GM18909 (cell line): ENCODE measurements at regions not wholly inside any gene's neighbourhood (a gene's known extent, or its start where the extent isn't known, plus 50 kb on each side); places are given as distances from the start of the nearest gene placed in this dataset.
A peak's percentile ranks its signal among the peaks of the same experiment; 100 is the strongest.
"Not testable (repeated sequence)": the region's sequence is repeated elsewhere in the genome, so short reads cannot be mapped to it uniquely, and the experiment has no call there.

ENCODE experiments used
- ATAC-seq: cut with Tn5 transposase; IDR thresholded peaks from one replicate; pipeline ENCODE4 v1.9.1; 2021; ENCODE audit warnings: mild to moderate bottlenecking; ENCODE audit not compliant: unreplicated experiment, poor library complexity

DNA sequence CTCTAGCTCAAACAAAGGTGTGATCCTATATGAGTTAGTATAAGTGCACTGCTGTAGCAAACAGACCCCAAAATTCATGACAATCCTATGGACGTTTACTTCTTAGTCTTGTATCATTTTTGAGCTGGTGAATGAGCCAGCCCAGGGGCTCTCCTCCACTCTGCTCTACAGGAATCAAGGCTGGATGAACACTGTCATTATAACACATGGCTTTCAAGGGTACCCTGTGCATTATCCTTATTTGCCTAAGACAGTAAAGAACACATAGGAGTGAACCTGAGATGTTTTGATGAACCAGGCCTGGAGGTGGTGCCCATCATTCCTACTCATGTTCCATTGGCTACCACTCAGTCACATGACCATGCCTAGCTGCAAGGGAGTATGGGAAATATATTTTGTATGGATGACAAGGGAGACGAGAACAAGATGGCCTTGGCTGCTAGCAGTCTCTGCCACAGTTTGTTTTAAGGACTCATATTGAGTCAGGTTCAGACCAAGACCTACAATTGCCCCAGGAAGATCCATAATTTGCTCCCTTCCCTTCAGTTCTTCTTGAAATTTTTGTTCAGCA lies 107.4 kb upstream of the HES1 start:
- ATAC-seq, result no peak

DNA sequence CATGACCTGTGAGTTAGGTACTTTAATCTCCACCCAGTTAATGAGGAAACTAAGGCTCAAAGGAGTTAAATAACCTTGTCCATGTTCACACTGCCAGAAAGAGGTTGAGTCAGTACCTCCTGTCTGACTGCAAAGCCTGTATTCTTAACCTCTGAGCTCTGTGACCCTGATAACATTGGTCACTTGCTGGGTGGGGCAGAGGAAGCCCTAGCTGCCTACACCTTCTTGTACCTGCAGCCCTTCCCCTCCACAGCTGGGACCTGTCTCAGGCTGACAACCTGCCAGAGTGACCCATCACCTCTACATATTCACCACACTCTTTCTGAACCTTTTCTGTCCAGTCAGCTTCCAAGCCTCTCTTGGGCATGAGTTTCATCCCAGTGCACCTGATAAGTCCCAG lies 106.1 kb upstream of the HES1 start:
- ATAC-seq, result no peak

DNA sequence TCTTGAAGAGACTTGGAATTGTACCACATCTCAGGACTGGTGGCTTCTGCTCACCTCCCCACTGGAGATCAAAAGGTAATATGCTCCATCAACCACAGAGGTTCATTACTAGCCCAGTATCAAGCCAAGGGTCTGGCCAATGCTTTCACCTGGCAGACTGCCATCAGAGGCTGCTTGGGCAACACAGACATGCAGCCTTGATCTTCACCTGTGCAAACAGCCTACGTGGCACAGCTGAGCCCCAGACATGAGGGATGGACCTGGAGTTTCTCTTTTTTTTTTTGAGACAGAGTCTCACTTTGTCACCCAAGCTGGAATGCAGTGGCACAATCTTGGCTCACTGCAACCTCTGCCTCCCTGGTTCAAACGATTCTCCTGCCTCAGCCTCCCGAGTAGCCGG lies 105.6 kb upstream of the HES1 start:
- ATAC-seq, result no peak

DNA sequence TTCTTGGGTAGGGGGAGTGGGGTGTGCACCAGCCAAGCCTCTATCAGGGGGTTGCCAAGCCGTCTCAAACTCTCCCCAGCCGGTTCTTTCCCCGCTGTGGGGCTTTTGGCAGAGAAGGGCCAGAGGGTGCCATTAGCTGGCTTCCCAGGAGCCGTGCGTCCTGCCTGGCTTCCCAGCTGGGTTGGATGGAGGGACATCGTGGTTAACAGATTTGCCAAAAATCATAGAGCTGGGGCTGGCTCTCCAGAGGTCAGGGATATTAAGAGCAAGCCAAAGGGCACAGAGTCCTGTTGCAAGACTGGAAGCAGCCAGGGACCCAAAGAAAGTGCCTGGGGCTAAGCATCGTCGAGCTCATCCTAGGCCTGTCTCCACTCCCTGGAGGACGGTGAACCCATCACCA lies 104.6 kb upstream of the HES1 start:
- ATAC-seq, result no peak

DNA sequence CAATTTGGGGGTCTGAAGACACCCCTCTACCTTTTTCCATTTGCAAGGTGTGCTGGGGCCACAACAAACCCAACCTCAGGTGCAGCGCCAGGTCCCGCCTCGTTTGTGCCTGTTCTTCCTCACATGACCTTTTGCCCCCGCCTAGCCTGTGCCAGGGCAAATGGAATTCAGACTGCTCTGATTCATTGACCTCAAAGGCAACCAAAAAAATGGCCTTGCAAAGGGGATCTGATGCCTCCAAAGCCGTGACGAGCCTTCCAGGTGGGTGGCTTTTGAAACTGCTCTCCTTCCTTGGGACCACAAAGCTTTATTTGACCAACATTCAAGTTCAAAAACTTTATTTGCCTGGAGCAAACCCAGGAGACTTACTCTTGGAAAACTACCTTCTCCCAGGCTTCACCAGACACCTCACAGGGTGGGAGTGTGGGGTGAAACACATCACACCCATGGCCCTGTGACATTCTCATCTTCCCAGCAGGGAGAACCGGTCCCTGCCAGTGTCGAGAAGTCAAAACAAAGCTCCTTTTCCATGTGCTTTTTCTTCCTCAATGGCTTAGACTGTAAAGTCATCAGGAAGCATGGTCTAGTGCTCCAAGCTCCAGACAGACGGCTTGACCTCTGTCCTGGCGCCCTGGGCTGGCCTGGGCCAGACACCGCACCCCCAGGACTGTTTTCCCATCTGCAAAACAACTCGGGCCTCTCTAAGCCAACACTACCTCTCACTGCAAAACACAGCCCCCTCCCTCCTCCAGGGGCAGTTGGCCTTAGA lies 103.9 kb upstream of the HES1 start:
- ATAC-seq, result no peak

DNA sequence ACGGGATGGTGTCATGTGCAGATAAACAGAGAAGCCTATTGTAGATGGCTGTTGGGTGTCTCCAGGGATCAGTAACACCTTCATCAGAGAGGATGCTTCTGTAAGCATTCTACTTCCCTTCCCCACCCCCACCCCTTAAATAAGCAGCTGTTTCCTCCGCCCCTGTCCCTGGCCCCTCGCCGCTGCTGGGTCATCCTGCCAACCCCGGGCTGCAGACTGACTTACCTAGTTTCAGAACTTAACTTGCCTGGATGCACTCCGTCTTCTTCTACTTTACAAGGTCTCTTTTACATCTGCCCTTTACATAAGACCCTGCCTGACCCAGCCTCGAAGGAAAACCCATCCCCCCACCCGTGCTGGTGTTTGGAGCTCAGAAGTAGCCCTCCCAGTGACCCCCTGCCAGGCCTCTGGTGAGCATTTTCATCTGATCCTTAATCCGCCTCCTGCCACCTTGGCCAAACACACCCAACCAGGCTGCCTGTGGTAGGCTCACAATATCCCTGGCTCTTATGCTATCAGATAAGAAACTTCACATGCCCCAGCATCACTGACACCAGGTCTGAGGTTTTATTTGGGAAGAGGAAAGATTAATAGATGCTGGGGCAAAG lies 103.0 kb upstream of the HES1 start:
- no peak for ATAC-seq

DNA sequence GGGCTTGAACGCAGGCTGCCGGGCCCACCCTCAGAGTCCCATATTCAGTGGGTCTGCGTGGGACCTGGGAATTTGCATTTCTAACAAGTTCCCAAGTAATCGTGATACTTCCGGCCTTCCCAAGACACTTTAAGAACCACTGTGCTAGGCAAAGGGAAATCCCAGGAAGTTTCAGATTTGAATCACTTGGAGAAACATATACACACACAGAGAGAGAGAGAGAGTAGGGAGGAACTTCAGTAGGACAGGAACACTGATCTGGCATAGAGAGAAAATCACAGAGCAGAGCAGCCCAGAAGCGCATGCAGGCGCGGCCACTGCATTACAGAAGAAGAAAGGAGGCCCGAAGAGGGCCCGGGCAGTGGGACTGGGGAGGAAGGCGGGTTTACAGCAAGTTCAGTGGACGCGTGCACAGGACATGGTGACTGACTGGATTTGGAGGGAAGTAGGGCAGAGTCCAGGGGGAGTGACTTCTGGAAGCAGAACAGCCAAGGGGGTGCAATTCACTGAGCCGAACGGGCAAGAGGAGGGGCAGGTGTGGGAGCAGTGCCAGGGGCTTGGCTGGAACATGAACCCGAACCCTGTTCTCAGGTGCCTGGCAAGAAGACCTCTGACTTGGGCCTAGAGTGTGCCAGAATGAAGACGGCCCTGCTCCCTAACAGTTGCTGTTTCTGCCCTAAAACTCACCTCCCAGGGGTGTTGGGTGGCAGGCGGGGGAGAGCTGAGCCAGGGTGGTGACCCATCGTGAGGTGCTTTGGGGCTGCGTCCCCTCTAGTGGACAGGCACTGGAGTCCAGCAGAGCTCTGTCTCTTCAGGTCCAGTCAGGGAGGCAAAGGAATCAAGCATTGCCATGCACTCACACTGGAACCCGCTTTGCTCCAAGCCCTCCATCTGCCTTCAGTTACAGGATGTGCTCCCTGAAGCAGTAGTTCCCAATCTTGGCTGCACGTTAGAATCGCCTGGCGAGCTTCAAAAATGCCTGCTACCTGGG lies 101.3 kb upstream of the HES1 start:
- no peak for ATAC-seq

DNA sequence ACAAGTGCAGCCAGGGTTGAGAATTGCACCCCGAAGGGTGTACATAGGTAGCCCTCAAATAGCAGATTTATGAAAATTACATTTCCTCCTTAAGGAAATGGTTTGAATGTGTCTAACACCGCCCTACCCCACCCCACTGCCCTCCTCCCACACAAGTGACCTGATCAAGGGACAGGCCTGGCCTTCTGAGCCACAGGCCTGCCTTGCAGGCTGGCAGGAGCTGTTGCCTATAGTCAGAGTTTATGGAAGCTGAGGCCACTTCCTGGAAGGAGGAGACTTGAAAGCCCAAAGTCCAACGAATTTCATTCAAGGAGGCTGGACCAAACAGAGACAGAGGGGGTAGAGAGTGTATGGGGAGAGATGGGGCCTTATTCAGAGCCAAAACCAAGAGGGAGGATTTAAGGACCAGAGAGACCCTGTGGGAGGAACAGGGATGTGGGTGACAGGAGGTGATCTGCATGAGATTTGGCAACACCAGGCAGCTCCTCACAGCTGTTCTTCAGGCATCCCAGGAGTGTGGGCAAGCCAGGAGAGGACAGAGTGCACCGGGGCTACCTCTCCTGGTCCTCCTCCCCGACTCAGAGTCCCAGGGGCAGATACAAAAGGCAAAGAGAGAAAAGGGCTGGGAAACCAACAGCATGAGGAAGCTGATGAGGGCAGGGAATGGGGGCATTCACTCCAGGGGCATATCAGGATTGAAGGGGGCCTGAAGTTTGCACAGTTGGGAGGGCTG lies 100.4 kb upstream of the HES1 start:
- ATAC-seq, result no peak

DNA sequence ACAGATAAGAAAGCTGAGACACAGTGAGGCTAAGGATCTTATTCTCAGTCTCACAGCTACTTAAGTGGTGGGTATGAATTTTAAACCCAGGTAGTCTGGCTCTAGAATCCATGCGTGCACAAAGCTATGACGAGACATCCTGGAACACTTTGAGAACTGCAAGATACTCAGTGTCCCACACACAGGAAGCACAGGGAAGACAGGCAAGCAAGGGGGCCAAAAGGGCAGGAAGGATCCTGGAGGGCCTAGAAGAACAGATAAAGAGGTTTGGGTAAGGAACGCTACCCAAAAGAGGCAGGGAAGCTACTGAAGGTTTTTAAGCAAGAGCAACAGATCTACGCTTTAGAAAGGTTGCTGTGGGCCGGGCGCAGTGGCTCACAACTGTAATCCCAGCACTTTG lies 99.1 kb upstream of the HES1 start:
- no peak for ATAC-seq

DNA sequence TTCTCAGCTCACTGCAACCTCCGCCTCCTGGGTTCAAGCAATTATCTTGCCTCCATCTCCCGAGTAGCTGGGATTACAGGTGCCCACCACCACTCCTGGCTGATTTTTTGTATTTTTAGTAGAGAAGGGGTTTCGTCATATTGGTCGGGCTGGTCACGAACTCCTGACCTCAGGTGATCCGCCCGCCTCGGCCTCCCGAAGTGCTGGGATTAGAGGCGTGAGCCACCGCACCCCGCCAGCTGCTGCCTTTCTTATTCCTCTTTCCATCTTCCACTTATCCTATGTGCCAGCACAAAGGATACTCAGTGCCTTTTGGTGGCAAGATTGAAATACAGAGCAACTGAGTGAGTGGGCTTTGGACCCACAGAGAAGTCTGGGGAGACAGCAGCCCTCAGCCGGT lies 97.6 kb upstream of the HES1 start:
- ATAC-seq, result not testable (repeated sequence)

DNA sequence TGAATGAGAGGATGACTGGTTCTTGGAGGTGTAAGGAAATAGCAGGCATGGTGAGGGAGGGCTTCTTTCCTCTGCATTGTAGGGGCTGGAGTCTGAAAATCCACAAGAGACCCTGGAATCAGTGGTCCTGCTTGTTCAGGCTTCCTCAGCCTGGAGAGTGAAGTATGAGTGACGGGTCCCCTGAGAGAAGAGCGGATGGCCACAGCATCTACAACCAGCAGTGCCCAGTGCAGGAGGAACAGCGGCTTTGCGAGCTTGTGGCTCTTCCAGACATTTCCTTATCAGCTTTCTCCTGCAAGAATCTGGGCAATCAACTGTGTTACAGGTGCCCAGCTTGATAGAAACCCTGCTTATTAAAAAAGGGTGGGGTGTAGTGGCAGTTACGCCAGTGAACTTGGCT lies 97.0 kb upstream of the HES1 start:
- no peak for ATAC-seq

DNA sequence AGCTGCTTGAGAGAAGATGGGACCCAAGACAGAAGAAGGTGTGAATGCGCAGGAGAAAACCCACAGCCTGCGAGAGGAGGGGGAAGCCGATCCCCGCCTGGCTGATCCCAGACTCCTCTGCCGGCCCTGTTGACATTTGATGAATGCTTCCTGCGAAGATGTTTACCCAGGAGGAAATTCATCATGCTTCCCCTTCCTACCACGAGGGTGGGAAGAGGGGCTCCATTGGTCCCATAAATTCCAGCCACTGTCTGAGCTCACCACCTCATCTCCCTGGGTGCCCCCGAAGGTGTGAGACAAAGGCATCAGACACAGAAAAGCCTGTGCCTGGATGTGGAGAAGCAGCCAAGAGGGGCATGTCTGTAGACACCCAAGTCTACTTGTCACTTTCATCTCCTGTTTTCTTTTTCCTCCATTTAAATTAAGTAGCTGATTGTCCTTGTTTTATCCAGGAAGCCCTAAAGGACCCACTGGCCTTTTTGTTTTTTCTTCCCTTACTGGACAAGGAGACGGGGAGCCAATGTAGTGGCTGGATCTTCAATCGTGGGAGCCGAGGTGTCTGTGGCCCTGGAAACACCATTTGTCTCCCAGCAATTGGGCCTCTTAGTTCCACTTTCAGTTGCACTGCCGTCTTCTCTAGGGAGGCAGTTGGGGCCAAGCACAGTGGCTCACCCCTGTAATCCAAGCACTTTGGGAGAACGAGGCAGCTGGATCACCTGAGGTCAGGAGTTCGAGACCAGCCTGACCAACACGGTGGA lies 95.3 kb upstream of the HES1 start:
- no peak for ATAC-seq

DNA sequence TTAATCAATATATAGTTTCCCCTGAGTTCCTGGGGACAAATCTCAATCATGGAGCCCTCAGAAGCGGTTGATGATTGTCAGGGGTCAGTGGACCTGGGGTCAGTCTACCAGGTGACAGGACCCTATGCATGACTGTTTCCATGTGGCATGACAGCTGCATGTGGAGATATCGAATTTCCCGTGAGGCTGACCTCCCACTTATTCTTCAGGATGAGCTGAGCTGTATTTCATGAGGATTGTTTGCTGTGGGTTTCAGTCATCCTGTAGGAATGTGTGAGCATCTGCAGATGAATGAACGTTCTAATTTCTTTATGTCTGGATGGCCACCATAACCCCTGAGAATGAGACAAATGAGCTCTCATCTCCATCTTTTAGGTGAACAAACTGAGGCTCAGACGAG lies 93.0 kb upstream of the HES1 start:
- ATAC-seq, result no peak

DNA sequence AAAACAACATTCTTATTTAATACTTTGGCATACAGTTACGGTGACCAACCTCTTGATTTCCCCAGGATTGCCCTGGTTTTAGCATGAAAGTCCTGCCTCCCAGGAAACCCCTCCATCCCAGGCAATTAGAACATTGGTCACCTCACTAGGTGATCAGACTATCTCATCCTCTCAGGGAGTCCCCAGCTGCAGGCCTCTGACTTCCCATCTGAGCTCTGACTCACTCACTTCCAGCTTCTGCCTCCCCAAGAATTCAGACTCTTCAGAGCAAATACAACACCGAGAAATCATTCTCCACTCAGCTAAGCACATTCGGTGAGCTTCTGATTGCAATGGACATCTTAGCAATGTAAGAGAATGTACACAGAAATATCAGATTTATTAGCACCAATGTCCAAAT lies 92.4 kb upstream of the HES1 start:
- no peak for ATAC-seq

DNA sequence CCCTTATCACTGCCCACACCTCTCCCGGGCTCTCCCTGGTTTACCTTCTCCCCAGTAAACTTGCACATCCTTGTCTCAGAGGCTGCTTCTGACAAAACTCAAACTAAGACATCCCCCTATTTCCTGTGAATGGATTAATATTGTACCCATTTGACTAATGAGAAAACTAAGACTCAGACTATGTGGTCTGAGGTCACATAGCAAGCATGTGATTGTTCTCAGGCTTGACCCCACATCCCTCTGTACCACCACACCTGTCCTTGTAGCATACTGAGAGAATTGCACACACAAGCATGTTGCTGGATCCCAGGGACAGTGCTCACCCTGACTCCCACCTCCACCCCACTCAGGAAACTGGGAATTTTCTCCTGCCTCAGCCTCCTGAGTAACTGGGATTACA lies 90.7 kb upstream of the HES1 start:
- peak; percentile 86 for ATAC-seq

DNA sequence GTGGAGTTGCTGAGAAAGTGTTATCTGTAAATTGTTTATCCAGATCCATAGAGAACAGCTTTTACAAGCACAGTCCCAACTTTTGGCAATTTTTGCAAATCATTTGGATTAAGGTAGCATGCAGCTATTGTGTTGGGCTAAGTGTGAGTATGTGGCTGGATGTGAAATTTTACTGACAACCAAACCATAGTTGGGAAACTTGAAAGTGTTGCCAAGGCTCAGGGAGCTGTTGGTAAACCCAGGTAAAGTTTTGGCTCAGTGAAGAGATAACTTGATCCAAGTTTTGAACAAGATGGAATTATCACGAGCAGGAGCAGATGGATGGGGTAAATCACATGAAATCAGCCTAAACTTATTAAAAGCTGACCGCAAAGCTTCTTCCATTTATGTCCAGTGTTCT lies 90.0 kb upstream of the HES1 start:
- ATAC-seq, result no peak

DNA sequence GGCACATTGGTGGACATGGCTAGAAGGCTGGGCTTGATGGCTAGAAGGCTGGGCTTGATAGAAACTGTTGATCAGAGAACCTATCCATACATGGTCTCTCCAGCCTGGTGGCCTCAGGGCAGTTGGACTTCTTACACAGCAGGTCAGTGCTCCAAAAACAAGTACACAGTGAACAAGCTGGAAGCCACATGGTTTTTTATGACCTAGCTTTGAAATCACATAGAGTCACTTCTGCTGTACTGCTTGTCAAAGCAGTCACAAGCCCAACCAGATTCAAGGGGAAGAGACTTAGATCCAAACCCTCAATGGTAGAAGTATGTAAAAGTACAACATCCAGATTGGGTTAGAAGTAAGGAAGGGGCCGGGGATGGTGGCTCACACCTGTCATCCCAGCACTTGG lies 89.4 kb upstream of the HES1 start:
- ATAC-seq, result no peak

DNA sequence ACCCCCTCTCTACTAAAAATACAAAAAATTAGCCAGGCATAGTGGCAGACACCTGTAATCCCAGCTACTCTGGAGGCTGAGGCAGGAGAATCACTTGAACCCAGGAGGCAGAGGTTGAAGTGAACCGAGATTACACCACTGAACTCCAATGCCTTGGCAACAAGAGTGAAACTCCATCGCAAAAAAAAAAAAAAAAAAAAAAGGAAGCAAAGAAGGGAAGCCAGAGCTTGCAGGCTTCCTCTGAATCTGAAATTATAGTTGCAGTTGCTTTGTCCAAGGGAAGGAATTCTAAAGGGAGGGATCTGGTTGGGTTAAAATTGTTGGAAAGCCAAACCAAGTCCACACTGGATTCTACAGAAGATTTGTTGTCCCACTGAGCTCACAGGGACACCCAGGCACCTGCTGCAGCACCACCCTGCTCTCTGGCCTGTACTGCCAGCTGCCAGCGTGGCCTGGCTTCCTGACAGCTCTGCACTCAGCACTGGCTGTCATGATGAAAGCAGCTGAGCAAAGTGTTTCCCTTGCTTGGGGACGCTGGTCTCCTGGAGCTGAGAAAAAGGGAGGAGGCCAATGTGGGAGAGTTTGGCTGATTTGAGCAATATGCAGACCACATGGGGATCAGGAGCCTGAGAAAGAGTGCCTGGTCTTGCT lies 88.8 kb upstream of the HES1 start:
- ATAC-seq, result peak; percentile 65

DNA sequence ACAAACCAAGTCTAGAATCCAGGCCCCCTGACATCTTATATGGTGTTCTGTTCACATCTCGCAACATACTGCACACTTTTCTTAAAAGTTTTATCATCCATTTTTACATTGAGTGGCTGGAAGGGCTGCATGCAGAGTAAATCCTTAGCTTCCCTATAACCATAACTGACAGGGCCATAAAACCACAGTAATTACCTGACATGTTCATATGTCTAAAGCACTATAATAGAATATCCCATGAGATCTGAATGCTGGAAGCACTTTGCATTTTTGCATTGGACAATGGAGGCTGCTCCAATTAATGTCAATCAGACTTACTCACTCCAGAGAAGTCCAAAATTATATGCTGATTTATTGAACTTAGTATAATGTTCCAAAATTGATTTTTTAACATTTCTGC lies 86.6 kb upstream of the HES1 start:
- ATAC-seq, result no peak
